ENCODE measurements at regions not wholly inside any gene's neighbourhood (a gene's known extent, or its start where the extent isn't known, plus 50 kb on each side); places are given as distances from the start of the nearest gene placed in this dataset.

GRCh38 chr11:129324533-129325175 lies 51.0 kb upstream of the BARX2 start:
- intact Hi-C loops (cut with micrococcal nuclease) = no loop called here
- peaks cover 12% of the 10 kb centered on the region for H3K4me1 ChIP-seq
- H3K27me3 ChIP-seq (ENCODE audit: low read depth) = peaks cover 4% of the 10 kb centered on the region
- no peaks in the 10 kb centered on the region for H3K9me3 ChIP-seq (replicated peaks)
- H3K36me3 ChIP-seq = no peaks in the 10 kb centered on the region
- TF ChIP-seq CTCF (IDR thresholded peaks at IDR 0.05; ENCODE audit: borderline replicate concordance) = no peak
- H3K27ac ChIP-seq (replicated peaks) = peak overlapping the region; percentile 69
- DNase-seq = peak; percentile 33
- H3K4me3 ChIP-seq = peak overlapping the region; percentile 38

- Histone ChIP-seq H3K4me3 (peak overlapping the region; percentile 38), H3K9me3 (replicated peaks) (no peaks in the 10 kb centered on the region), H3K27ac (replicated peaks) (peak overlapping the region; percentile 69), H3K4me1 (peaks cover 14% of the 10 kb centered on the region), H3K36me3 (no peaks in the 10 kb centered on the region), H3K27me3 (ENCODE audit: low read depth) (peaks cover 4% of the 10 kb centered on the region)
- intact Hi-C loops (cut with micrococcal nuclease) = no loop called here
- no peak for TF ChIP-seq CTCF (IDR thresholded peaks at IDR 0.05; ENCODE audit: borderline replicate concordance)
- no peak for DNase-seq
Measured at GRCh38 chr11:129323896-129324502, 51.6 kb upstream of the BARX2 start.

GRCh38 chr11:129322941-129323340 lies 52.7 kb upstream of the BARX2 start:
- no peaks in the 10 kb centered on the region for H3K36me3 ChIP-seq
- TF ChIP-seq CTCF (IDR thresholded peaks at IDR 0.05; ENCODE audit: borderline replicate concordance) = no peak
- H3K27ac ChIP-seq (replicated peaks) = no peak overlapping the region
- H3K9me3 ChIP-seq (replicated peaks) = no peaks in the 10 kb centered on the region
- DNase-seq = no peak
- peaks cover 14% of the 10 kb centered on the region for H3K4me1 ChIP-seq
- intact Hi-C loops (cut with micrococcal nuclease) = no loop called here
- no peak overlapping the region for H3K4me3 ChIP-seq
- peaks cover 4% of the 10 kb centered on the region for H3K27me3 ChIP-seq (ENCODE audit: low read depth)

GRCh38 chr11:129321076-129321475 lies 54.6 kb upstream of the BARX2 start:
- DNase-seq = no peak
- intact Hi-C loops (cut with micrococcal nuclease) = no loop called here
- Histone ChIP-seq H3K9me3 (replicated peaks) (no peaks in the 10 kb centered on the region), H3K4me3 (no peak overlapping the region), H3K4me1 (peaks cover 14% of the 10 kb centered on the region), H3K36me3 (no peaks in the 10 kb centered on the region), H3K27ac (replicated peaks) (no peak overlapping the region), H3K27me3 (ENCODE audit: low read depth) (peaks cover 4% of the 10 kb centered on the region)
- no peak for TF ChIP-seq CTCF (IDR thresholded peaks at IDR 0.05; ENCODE audit: borderline replicate concordance)

GRCh38 chr11:129320494-129320893 lies 55.2 kb upstream of the BARX2 start:
- Histone ChIP-seq H3K27ac (replicated peaks) (no peak overlapping the region), H3K36me3 (no peaks in the 10 kb centered on the region), H3K9me3 (replicated peaks) (no peaks in the 10 kb centered on the region), H3K4me1 (peaks cover 14% of the 10 kb centered on the region), H3K27me3 (ENCODE audit: low read depth) (peaks cover 4% of the 10 kb centered on the region), H3K4me3 (no peak overlapping the region)
- DNase-seq = no peak
- intact Hi-C loops (cut with micrococcal nuclease) = no loop called here
- no peak for TF ChIP-seq CTCF (IDR thresholded peaks at IDR 0.05; ENCODE audit: borderline replicate concordance)

Data from left ventricle myocardium inferior (tissue), 1 donor.